ENCODE measurements at regions not wholly inside any gene's neighbourhood (a gene's known extent, or its start where the extent isn't known, plus 50 kb on each side); places are given as distances from the start of the nearest gene placed in this dataset.

DNA sequence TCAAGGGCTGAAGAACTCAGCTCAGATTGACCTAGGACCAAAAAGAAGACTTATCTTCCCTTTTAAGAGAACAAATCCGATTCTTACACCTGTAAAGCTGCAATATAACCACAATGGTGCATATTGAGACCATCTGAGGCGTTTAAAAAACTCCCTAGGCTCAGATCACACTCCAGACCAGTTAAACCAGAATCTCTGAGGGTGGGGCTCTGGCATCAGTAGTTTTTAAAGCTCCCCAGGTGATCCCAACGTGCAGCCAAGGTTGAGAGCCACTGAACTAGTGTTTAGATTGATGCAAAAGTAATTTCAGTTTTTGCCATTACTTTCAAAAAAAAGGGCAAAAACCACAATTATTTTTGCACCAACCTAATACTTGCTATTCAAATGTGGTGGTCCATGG lies 73.9 kb upstream of the GPM6B start:
- ChIA-PET POLR2A (no interaction called here), CTCF (ENCODE audit: low intra/inter-chr PET ratio, low total read pairs) (no interaction called here)
- H3K27me3 ChIP-seq (ENCODE audit: control insufficient read depth in 1 of 2, insufficient read depth in 2 of 2, low read length in 2 of 2), result peaks cover 0 to 3% of the 10 kb centered on the region in 2 experiments; a peak in 1 of 5 replicates
- no peak overlapping the region for H3K4me2 ChIP-seq (ENCODE audit: low read depth, low read length)
- no peak overlapping the region for H3K27ac ChIP-seq (ENCODE audit: extremely low read length, insufficient read depth, low read length)
- no peak for TF ChIP-seq SPEN (CRISPR knock-in tag; IDR thresholded peaks at IDR 0.05; ENCODE audit: low read depth)
- TF ChIP-seq ZMAT3 (CRISPR knock-in tag; conservative IDR thresholded peaks at IDR 0.05), result no peak
- TF ChIP-seq ZMYM2 (CRISPR knock-in tag; IDR thresholded peaks at IDR 0.05), result no peak
- no peak for TF ChIP-seq SMARCC2 (IDR thresholded peaks at IDR 0.05)
- TF ChIP-seq KDM2A (CRISPR knock-in tag; IDR thresholded peaks at IDR 0.05; ENCODE audit: borderline replicate concordance, low read depth), result no peak
- no peak for TF ChIP-seq NBN (conservative IDR thresholded peaks at IDR 0.05)
- TF ChIP-seq CENPT (CRISPR knock-in tag; IDR thresholded peaks at IDR 0.05; ENCODE audit: low read depth), result no peak
- TF ChIP-seq, protein P1, sequence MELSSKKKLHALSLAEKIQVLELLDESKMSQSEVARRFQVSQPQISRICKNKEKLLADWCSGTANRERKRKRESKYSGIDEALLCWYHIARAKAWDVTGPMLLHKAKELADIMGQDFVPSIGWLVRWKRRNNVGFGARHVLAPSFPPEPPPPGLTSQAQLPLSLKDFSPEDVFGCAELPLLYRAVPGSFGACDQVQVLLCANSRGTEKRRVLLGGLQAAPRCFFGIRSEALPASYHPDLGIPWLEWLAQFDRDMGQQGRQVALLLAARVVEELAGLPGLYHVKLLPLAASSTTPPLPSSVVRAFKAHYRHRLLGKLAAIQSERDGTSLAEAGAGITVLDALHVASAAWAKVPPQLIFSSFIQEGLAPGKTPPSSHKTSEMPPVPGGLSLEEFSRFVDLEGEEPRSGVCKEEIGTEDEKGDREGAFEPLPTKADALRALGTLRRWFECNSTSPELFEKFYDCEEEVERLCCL (CRISPR knock-in tag; IDR thresholded peaks at IDR 0.05; ENCODE audit: borderline replicate concordance), result no peak
- TF ChIP-seq ZNF430 (CRISPR knock-in tag; IDR thresholded peaks at IDR 0.05), result no peak
- TF ChIP-seq RAD51 (IDR thresholded peaks at IDR 0.05; ENCODE audit: borderline replicate concordance), result no peak
- TF ChIP-seq ZNF652 (CRISPR knock-in tag; IDR thresholded peaks at IDR 0.05; ENCODE audit: borderline replicate concordance, low read depth), result no peak
- no peak for TF ChIP-seq ERF (CRISPR knock-in tag; IDR thresholded peaks at IDR 0.05)
- TF ChIP-seq ZNF768 (CRISPR knock-in tag; IDR thresholded peaks at IDR 0.05), result no peak
- TF ChIP-seq ZNF766 (CRISPR knock-in tag; IDR thresholded peaks at IDR 0.05; ENCODE audit: borderline replicate concordance), result no peak
- no peak for TF ChIP-seq RELA (CRISPR knock-in tag; IDR thresholded peaks at IDR 0.05)
- no peak for TF ChIP-seq FIP1L1 (IDR thresholded peaks at IDR 0.05; ENCODE audit: borderline replicate concordance, insufficient read depth, low read depth, low read length)
- no peak for TF ChIP-seq ZSCAN9 (CRISPR knock-in tag; IDR thresholded peaks at IDR 0.05; ENCODE audit: borderline replicate concordance)
- TF ChIP-seq, protein P2, sequence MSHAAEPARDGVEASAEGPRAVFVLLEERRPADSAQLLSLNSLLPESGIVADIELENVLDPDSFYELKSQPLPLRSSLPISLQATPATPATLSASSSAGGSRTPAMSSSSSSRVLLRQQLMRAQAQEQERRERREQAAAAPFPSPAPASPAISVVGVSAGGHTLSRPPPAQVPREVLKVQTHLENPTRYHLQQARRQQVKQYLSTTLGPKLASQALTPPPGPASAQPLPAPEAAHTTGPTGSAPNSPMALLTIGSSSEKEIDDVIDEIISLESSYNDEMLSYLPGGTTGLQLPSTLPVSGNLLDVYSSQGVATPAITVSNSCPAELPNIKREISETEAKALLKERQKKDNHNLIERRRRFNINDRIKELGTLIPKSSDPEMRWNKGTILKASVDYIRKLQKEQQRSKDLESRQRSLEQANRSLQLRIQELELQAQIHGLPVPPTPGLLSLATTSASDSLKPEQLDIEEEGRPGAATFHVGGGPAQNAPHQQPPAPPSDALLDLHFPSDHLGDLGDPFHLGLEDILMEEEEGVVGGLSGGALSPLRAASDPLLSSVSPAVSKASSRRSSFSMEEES (CRISPR knock-in tag; IDR thresholded peaks at IDR 0.05), result no peak
- TF ChIP-seq, protein P3, sequence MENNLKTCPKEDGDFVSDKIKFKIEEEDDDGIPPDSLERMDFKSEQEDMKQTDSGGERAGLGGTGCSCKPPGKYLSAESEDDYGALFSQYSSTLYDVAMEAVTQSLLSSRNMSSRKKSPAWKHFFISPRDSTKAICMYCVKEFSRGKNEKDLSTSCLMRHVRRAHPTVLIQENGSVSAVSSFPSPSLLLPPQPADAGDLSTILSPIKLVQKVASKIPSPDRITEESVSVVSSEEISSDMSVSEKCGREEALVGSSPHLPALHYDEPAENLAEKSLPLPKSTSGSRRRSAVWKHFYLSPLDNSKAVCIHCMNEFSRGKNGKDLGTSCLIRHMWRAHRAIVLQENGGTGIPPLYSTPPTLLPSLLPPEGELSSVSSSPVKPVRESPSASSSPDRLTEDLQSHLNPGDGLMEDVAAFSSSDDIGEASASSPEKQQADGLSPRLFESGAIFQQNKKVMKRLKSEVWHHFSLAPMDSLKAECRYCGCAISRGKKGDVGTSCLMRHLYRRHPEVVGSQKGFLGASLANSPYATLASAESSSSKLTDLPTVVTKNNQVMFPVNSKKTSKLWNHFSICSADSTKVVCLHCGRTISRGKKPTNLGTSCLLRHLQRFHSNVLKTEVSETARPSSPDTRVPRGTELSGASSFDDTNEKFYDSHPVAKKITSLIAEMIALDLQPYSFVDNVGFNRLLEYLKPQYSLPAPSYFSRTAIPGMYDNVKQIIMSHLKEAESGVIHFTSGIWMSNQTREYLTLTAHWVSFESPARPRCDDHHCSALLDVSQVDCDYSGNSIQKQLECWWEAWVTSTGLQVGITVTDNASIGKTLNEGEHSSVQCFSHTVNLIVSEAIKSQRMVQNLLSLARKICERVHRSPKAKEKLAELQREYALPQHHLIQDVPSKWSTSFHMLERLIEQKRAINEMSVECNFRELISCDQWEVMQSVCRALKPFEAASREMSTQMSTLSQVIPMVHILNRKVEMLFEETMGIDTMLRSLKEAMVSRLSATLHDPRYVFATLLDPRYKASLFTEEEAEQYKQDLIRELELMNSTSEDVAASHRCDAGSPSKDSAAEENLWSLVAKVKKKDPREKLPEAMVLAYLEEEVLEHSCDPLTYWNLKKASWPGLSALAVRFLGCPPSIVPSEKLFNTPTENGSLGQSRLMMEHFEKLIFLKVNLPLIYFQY (CRISPR knock-in tag; IDR thresholded peaks at IDR 0.05; ENCODE audit: borderline replicate concordance), result no peak
- H3K36me3 ChIP-seq (replicated peaks in 1 of 2; ENCODE audit: control insufficient read depth in 1 of 2, insufficient read depth in 2 of 2, low read length in 2 of 2), result no peaks in the 10 kb centered on the region
- H4K20me1 ChIP-seq (ENCODE audit: insufficient read depth, low read length), result no peaks in the 10 kb centered on the region
- in situ Hi-C loops (cut with HindIII; ENCODE audit: extremely low pct_ligation_motif_present, low pct_unique_long_range_greater_than_20kb), result no loop called here
- no peaks in the 10 kb centered on the region for H3K79me2 ChIP-seq (ENCODE audit: insufficient read depth, low read length)
- no TSS peak for BruUV-seq (replicated peaks)
- H3K4me3 ChIP-seq (replicated peaks in 1 of 3; ENCODE audit: insufficient read depth in 1 of 3, low read depth in 2 of 3, low read length in 3 of 3), result no peak overlapping the region
- H3K9ac ChIP-seq (ENCODE audit: insufficient read depth, low read depth, low read length), result no peak overlapping the region
- WGBS (ENCODE audit: low lambda C conversion rate), result 0% methylated on average over 1 of the region's 3 CpGs
- H3K4me1 ChIP-seq (ENCODE audit: insufficient read depth, low read length), result no peaks in the 10 kb centered on the region
- FAIRE-seq (no peak), DNase-seq (ENCODE audit: low spot score) (no peak), ATAC-seq (no peak)
- intact Hi-C loops (cut with micrococcal nuclease; ENCODE audit: unreplicated experiment), result no loop called here
- H2AFZ ChIP-seq (ENCODE audit: low read length), result no peak overlapping the region
- no peaks in the 10 kb centered on the region for H3K9me3 ChIP-seq (ENCODE audit: low read length)

All from HepG2 (cell line).